DOHH2 (cell line): ENCODE measurements at regions not wholly inside any gene's neighbourhood (a gene's known extent, or its start where the extent isn't known, plus 50 kb on each side); places are given as distances from the start of the nearest gene placed in this dataset.

Experiments used
- CTCF ChIP-seq: fragments of 200-600 bp; sonication (generic); IDR thresholded peaks from one replicate; pipeline ENCODE4 v1.5.1; 2014; ENCODE audit warnings: antibody characterized with exemption, mild to moderate bottlenecking, low read depth, low read length; ENCODE audit not compliant: poor library complexity, severe bottlenecking
- EZH2phosphoT487 ChIP-seq: fragments of 200-600 bp; sonication (generic); IDR thresholded peaks from 2 replicates; pipeline ENCODE4 v1.6.1; 2017; ENCODE audit warnings: borderline replicate concordance, mild to moderate bottlenecking, antibody characterized with exemption, low read length, moderate library complexity, mixed read lengths

GRCh38 chr6:147684906-147685305 lies 176.4 kb downstream of the SAMD5 start:
- TF ChIP-seq CTCF = no peak
- no peak for TF ChIP-seq EZH2phosphoT487
